OCI-LY1 (cell line): ENCODE measurements at regions not wholly inside any gene's neighbourhood (a gene's known extent, or its start where the extent isn't known, plus 50 kb on each side); places are given as distances from the start of the nearest gene placed in this dataset.

ENCODE experiments used
- H2AFZ ChIP-seq: fragments of 200-600 bp; sonication (generic), shearing (Covaris generic); 2 replicates; pipeline ENCODE4 v1.6.0; 2014; ENCODE audit warnings: antibody characterized with exemption, mild to moderate bottlenecking, low read length
- H3F3A ChIP-seq: fragments of 200-600 bp; sonication (generic), shearing (Covaris generic); 2 replicates; pipeline ENCODE4 v1.6.0; 2014; ENCODE audit warnings: mild to moderate bottlenecking, antibody characterized with exemption, low read length, moderate library complexity; ENCODE audit not compliant: insufficient read depth
- H3K27ac ChIP-seq: fragments of 200-600 bp; sonication (generic); 2 replicates; pipeline ENCODE4 v1.5.1; 2014; ENCODE audit warnings: low read length, mixed run types, mild to moderate bottlenecking, low read depth; ENCODE audit not compliant: poor library complexity, severe bottlenecking
- H3K27me3 ChIP-seq: fragments of 200-600 bp; sonication (generic); 2 replicates; pipeline ENCODE4 v1.6.0; 2014; ENCODE audit warnings: antibody characterized with exemption, mild to moderate bottlenecking, low read length, moderate library complexity; ENCODE audit not compliant: insufficient read depth
- H3K36me3 ChIP-seq: fragments of 200-600 bp; sonication (generic); 2 replicates; pipeline ENCODE4 v1.6.1; 2014; ENCODE audit warnings: mild to moderate bottlenecking, antibody characterized with exemption, low read length, moderate library complexity, mixed read lengths; ENCODE audit not compliant: insufficient read depth
- H3K4me1 ChIP-seq: fragments of 200-600 bp; sonication (generic); 2 replicates; pipeline ENCODE4 v1.5.1; 2014; ENCODE audit warnings: mild to moderate bottlenecking, low read length, moderate library complexity; ENCODE audit not compliant: insufficient read depth, severe bottlenecking
- H3K4me2 ChIP-seq: fragments of 200-600 bp; sonication (generic), shearing (Covaris generic); 2 replicates; pipeline ENCODE4 v1.6.1; 2014; ENCODE audit warnings: low read length
- H3K4me3 ChIP-seq: fragments of 200-600 bp; sonication (generic); 2 replicates; pipeline ENCODE4 v1.5.1; 2014; ENCODE audit warnings: low read length, low read depth, mild to moderate bottlenecking, mixed read lengths; ENCODE audit not compliant: poor library complexity, severe bottlenecking
- H3K79me2 ChIP-seq: fragments of 200-600 bp; shearing (Covaris generic); 2 replicates; pipeline ENCODE4 v1.6.1; 2016; ENCODE audit warnings: mixed run types, low read length, mixed read lengths; ENCODE audit not compliant: insufficient read depth
- H3K9ac ChIP-seq: fragments of 200-600 bp; sonication (generic), shearing (Covaris generic); 2 replicates; pipeline ENCODE4 v1.6.1; 2014; ENCODE audit warnings: mild to moderate bottlenecking, low read length, mixed read lengths
- H3K9me2 ChIP-seq: fragments of 200-600 bp; sonication (generic), shearing (Covaris generic); 2 replicates; pipeline ENCODE4 v1.6.1; 2014; ENCODE audit warnings: low read depth, mild to moderate bottlenecking, low read length, mixed read lengths
- H3K9me3 ChIP-seq: fragments of 200-600 bp; shearing (Covaris generic); 2 replicates; pipeline ENCODE4 v1.6.1; 2014; ENCODE audit warnings: low read length, mixed read lengths
- H4K20me1 ChIP-seq: fragments of 200-600 bp; sonication (generic), shearing (Covaris generic); 2 replicates; pipeline ENCODE4 v1.6.0; 2016; ENCODE audit warnings: mild to moderate bottlenecking, low read length; ENCODE audit not compliant: insufficient read depth
- CTCF ChIP-seq: fragments of 200-600 bp; sonication (generic), shearing (Covaris generic); IDR thresholded peaks from 2 replicates; pipeline ENCODE4 v1.5.1; 2017; ENCODE audit warnings: mild to moderate bottlenecking, antibody characterized with exemption, low read length, moderate library complexity, mixed read lengths
- EZH2 ChIP-seq: fragments of 200-600 bp; sonication (generic), shearing (Covaris generic); IDR thresholded peaks from 2 replicates; pipeline ENCODE4 v1.8.0; 2017; ENCODE audit warnings: borderline replicate concordance, mixed run types, mild to moderate bottlenecking, antibody characterized with exemption, low read length, moderate library complexity, mixed read lengths

- no peaks in the 10 kb centered on the region for H3K79me2 ChIP-seq
- no peaks in the 10 kb centered on the region for H3K4me1 ChIP-seq
- no peak overlapping the region for H3K9ac ChIP-seq
- H3K4me2 ChIP-seq = no peak overlapping the region
- H3K9me2 ChIP-seq = no peaks in the 10 kb centered on the region
- H3K9me3 ChIP-seq = no peaks in the 10 kb centered on the region
- H3K27ac ChIP-seq = no peak overlapping the region
- no peaks in the 10 kb centered on the region for H3K27me3 ChIP-seq
- no peak overlapping the region for H2AFZ ChIP-seq
- H3K36me3 ChIP-seq = no peaks in the 10 kb centered on the region
- H3K4me3 ChIP-seq = no peak overlapping the region
- TF ChIP-seq EZH2 (no peak), CTCF (no peak)
- no peaks in the 10 kb centered on the region for H4K20me1 ChIP-seq
- no peaks in the 10 kb centered on the region for H3F3A ChIP-seq
Measured at GRCh38 chr10:123327896-123328295, 173.7 kb downstream of the BUB3 start.

GRCh38 chr10:123331438-123331837 is 177.2 kb downstream of the BUB3 start:
- H3K4me2 ChIP-seq = no peak overlapping the region
- no peaks in the 10 kb centered on the region for H3K79me2 ChIP-seq
- no peaks in the 10 kb centered on the region for H3F3A ChIP-seq
- no peak overlapping the region for H3K4me3 ChIP-seq
- H3K4me1 ChIP-seq = no peaks in the 10 kb centered on the region
- TF ChIP-seq EZH2 = no peak
- H3K27me3 ChIP-seq = no peaks in the 10 kb centered on the region
- H4K20me1 ChIP-seq = no peaks in the 10 kb centered on the region
- no peak overlapping the region for H3K27ac ChIP-seq
- H3K36me3 ChIP-seq = no peaks in the 10 kb centered on the region
- no peak overlapping the region for H3K9ac ChIP-seq
- no peaks in the 10 kb centered on the region for H3K9me3 ChIP-seq
- no peak overlapping the region for H2AFZ ChIP-seq
- H3K9me2 ChIP-seq = no peaks in the 10 kb centered on the region

GRCh38 chr10:123346581-123346980 is 192.4 kb downstream of the BUB3 start:
- no peaks in the 10 kb centered on the region for H3F3A ChIP-seq
- H3K9ac ChIP-seq = no peak overlapping the region
- H3K9me2 ChIP-seq = no peaks in the 10 kb centered on the region
- H3K4me3 ChIP-seq = no peak overlapping the region
- H3K4me1 ChIP-seq = no peaks in the 10 kb centered on the region
- no peaks in the 10 kb centered on the region for H3K36me3 ChIP-seq
- H3K27ac ChIP-seq = no peak overlapping the region
- no peaks in the 10 kb centered on the region for H3K79me2 ChIP-seq
- no peaks in the 10 kb centered on the region for H4K20me1 ChIP-seq
- no peak for TF ChIP-seq CTCF
- TF ChIP-seq EZH2 = no peak
- H3K9me3 ChIP-seq = no peaks in the 10 kb centered on the region
- no peak overlapping the region for H3K4me2 ChIP-seq
- H3K27me3 ChIP-seq = peaks cover 7% of the 10 kb centered on the region; the same call in 1 of the 2 replicates
- no peak overlapping the region for H2AFZ ChIP-seq
